ENCODE measurements at regions not wholly inside any gene's neighbourhood (a gene's known extent, or its start where the extent isn't known, plus 50 kb on each side); places are given as distances from the start of the nearest gene placed in this dataset.

- peak; percentile 67 for TF ChIP-seq CTCF (IDR thresholded peaks at IDR 0.05)
- TF ChIP-seq ZFX (IDR thresholded peaks at IDR 0.05; ENCODE audit: borderline replicate concordance), result no peak
Observed at GRCh38 chr12:59372956-59373355, 222.9 kb upstream of the SLC16A7 start.

Data from 22Rv1 (cell line).